Keratinocyte (primary cell): ENCODE measurements at regions not wholly inside any gene's neighbourhood (a gene's known extent, or its start where the extent isn't known, plus 50 kb on each side); places are given as distances from the start of the nearest gene placed in this dataset.

Source experiments
- DNase-seq: peaks from one replicate; pipeline ENCODE4 v3.0.0-alpha.2; 2011; ENCODE audit warnings: low read depth, missing footprints, low spot score
- FAIRE-seq: peaks from 2 replicates; lab custom pipeline; 2011; peaks lifted over from hg19 to GRCh38; lab: Jason Lieb, UNC
- H2AFZ ChIP-seq: 2 replicates; pipeline ENCODE4 v1.6.0; 2012; ENCODE audit warnings: low read length, control low read depth, inconsistent platforms; ENCODE audit not compliant: control insufficient read depth
- H3K27ac ChIP-seq: 2 replicates; pipeline ENCODE4 v1.5.1; 2011; ENCODE audit warnings: low read length; ENCODE audit not compliant: control insufficient read depth, insufficient read depth
- H3K27me3 ChIP-seq: 3 replicates; pipeline ENCODE4 v1.6.0; 2011; ENCODE audit warnings: low read length; ENCODE audit not compliant: control insufficient read depth, insufficient read depth; ENCODE audit errors: extremely low read depth
- H3K36me3 ChIP-seq, 2 experiments: 2 replicates in 1 of 2; 3 replicates in 1 of 2; pipeline ENCODE4 v1.5.1; 2011; ENCODE audit warnings: low read length in 2 of 2, mild to moderate bottlenecking in 1 of 2; ENCODE audit not compliant: control insufficient read depth in 2 of 2, insufficient read depth in 2 of 2; ENCODE audit errors: extremely low read depth in 1 of 2
- H3K4me1 ChIP-seq: 3 replicates; pipeline ENCODE4 v1.5.1; 2011; ENCODE audit warnings: low read length; ENCODE audit not compliant: control insufficient read depth, insufficient read depth; ENCODE audit errors: extremely low read depth
- H3K4me2 ChIP-seq: 3 replicates; pipeline ENCODE4 v1.6.0; 2011; ENCODE audit warnings: low read depth, low read length; ENCODE audit not compliant: control insufficient read depth, insufficient read depth; ENCODE audit errors: extremely low read depth
- H3K4me3 ChIP-seq, 3 experiments: fragments of 200-600 bp in 1 of 3; sonication (generic) in 1 of 3; 2 replicates in 2 of 3; 3 replicates in 1 of 3; pipeline ENCODE4 v1.5.1; 2011 to 2016; ENCODE audit warnings: low read length in 3 of 3, mild to moderate bottlenecking in 3 of 3, control low read depth in 2 of 3, inconsistent platforms in 1 of 3, low read depth in 1 of 3, mixed read lengths in 1 of 3, mixed run types in 1 of 3, moderate library complexity in 1 of 3; ENCODE audit not compliant: control insufficient read depth in 2 of 3, insufficient read depth in 2 of 3; ENCODE audit errors: extremely low read depth in 1 of 3
- H3K79me2 ChIP-seq: 2 replicates; pipeline ENCODE4 v1.6.0; 2012; ENCODE audit warnings: low read length; ENCODE audit not compliant: control insufficient read depth, insufficient read depth
- H3K9ac ChIP-seq: 3 replicates; pipeline ENCODE4 v1.6.0; 2011; ENCODE audit warnings: low read length; ENCODE audit not compliant: control insufficient read depth, insufficient read depth; ENCODE audit errors: extremely low read depth
- H3K9me1 ChIP-seq: 3 replicates; pipeline ENCODE4 v1.6.0; 2011; ENCODE audit warnings: low read length; ENCODE audit not compliant: control insufficient read depth, insufficient read depth; ENCODE audit errors: extremely low read depth
- H3K9me3 ChIP-seq: 2 replicates; pipeline ENCODE4 v1.5.1; 2012; ENCODE audit warnings: low read depth, low read length; ENCODE audit not compliant: control insufficient read depth
- H4K20me1 ChIP-seq: 3 replicates; pipeline ENCODE4 v1.6.0; 2011; ENCODE audit warnings: low read length; ENCODE audit not compliant: control insufficient read depth, insufficient read depth; ENCODE audit errors: extremely low read depth
- EZH2 ChIP-seq: IDR thresholded peaks from one replicate; pipeline ENCODE4 v1.6.1; 2012; ENCODE audit warnings: inconsistent platforms, mild to moderate bottlenecking, low read length, moderate library complexity
- dilution Hi-C: fragments of 300-500 bp; cut with MboI; formaldehyde crosslinking; loops from one replicate; pipeline ENCODE4 v1.7.0; 2020; ENCODE audit warnings: low sequenced_read_pairs; ENCODE audit not compliant: extremely low pct_ligation_motif_present
- TF ChIP-seq, protein P1 (sequence below), 3 experiments: IDR thresholded peaks in 1 of 3; conservative IDR thresholded peaks in 1 of 3; optimal IDR thresholded peaks in 1 of 3; 2 replicates in 2 of 3; 3 replicates in 1 of 3; pipeline versions ENCODE3 to v1.5.1; 2011; ENCODE audit warnings: low read length in 3 of 3, mild to moderate bottlenecking in 3 of 3, moderate library complexity in 2 of 3, control low read depth in 1 of 3, inconsistent platforms in 1 of 3; ENCODE audit not compliant: insufficient read depth in 2 of 3; ENCODE audit errors: extremely low read depth in 1 of 3

DNA sequence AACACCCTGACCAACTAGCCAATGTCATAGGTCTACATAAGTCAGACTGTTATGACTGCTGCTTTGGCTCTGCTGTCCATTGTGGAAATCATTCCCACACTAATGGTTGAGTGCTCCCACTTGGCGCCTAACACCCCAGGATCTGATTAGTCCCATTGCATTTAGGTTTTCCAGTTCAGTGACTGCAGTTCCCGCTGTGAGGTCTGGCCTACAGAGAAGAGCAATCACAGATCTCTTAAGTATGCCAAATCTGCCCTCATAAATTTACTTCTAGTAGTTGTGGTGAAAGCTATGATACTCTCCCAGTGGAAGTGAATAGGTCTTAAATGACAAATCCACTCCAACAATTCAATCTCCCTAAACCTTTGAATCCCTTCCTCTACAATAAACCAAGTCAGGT, 77.3 kb upstream of the IL2 start:
- no peak overlapping the region for H2AFZ ChIP-seq
- no peaks in the 10 kb centered on the region for H3K79me2 ChIP-seq
- no peaks in the 10 kb centered on the region for H3K27me3 ChIP-seq
- H3K9ac ChIP-seq = no peak overlapping the region
- no peaks in the 10 kb centered on the region for H3K36me3 ChIP-seq
- H4K20me1 ChIP-seq = no peaks in the 10 kb centered on the region
- H3K27ac ChIP-seq = no peak overlapping the region
- H3K9me3 ChIP-seq = no peaks in the 10 kb centered on the region
- dilution Hi-C loops = no loop called here
- H3K4me2 ChIP-seq = no peak overlapping the region
- H3K4me1 ChIP-seq = no peaks in the 10 kb centered on the region
- H3K4me3 ChIP-seq = no peak overlapping the region
- no peaks in the 10 kb centered on the region for H3K9me1 ChIP-seq
- no peak for TF ChIP-seq EZH2
- TF ChIP-seq, protein P1, sequence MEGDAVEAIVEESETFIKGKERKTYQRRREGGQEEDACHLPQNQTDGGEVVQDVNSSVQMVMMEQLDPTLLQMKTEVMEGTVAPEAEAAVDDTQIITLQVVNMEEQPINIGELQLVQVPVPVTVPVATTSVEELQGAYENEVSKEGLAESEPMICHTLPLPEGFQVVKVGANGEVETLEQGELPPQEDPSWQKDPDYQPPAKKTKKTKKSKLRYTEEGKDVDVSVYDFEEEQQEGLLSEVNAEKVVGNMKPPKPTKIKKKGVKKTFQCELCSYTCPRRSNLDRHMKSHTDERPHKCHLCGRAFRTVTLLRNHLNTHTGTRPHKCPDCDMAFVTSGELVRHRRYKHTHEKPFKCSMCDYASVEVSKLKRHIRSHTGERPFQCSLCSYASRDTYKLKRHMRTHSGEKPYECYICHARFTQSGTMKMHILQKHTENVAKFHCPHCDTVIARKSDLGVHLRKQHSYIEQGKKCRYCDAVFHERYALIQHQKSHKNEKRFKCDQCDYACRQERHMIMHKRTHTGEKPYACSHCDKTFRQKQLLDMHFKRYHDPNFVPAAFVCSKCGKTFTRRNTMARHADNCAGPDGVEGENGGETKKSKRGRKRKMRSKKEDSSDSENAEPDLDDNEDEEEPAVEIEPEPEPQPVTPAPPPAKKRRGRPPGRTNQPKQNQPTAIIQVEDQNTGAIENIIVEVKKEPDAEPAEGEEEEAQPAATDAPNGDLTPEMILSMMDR (optimal IDR thresholded peaks at IDR 0.05 in 1 of 3, IDR thresholded peaks at IDR 0.05 in 1 of 3, conservative IDR thresholded peaks at IDR 0.05 in 1 of 3; ENCODE audit: extremely low read depth in 1 of 3, insufficient read depth in 2 of 3, low read length in 3 of 3) = no peak
- FAIRE-seq (no peak), DNase-seq (no peak)

- dilution Hi-C loops = no loop called here
- Histone ChIP-seq H3K79me2 (no peaks in the 10 kb centered on the region), H3K27me3 (no peaks in the 10 kb centered on the region), H3K9me1 (no peaks in the 10 kb centered on the region), H3K9ac (no peak overlapping the region), H3K4me2 (no peak overlapping the region), H4K20me1 (no peaks in the 10 kb centered on the region), H3K4me3 (no peak overlapping the region), H3K9me3 (no peaks in the 10 kb centered on the region), H3K36me3 (no peaks in the 10 kb centered on the region), H3K4me1 (no peaks in the 10 kb centered on the region), H3K27ac (no peak overlapping the region), H2AFZ (no peak overlapping the region)
- FAIRE-seq (no peak), DNase-seq (no peak)
- TF ChIP-seq, protein P1 (optimal IDR thresholded peaks at IDR 0.05 in 1 of 3, IDR thresholded peaks at IDR 0.05 in 1 of 3, conservative IDR thresholded peaks at IDR 0.05 in 1 of 3; ENCODE audit: extremely low read depth in 1 of 3, insufficient read depth in 2 of 3, low read length in 3 of 3) = no peak
- no peak for TF ChIP-seq EZH2
These were observed 76.2 kb upstream of the IL2 start for GRCh38 chr4:122532766-122533165.
